PC-3 (cell line): ENCODE measurements at regions not wholly inside any gene's neighbourhood (a gene's known extent, or its start where the extent isn't known, plus 50 kb on each side); places are given as distances from the start of the nearest gene placed in this dataset.

Experiments
- CTCF ChIP-seq: fragments of 300-600 bp; sonication (generic); conservative IDR thresholded peaks from 2 replicates; pipeline ENCODE4 v1.5.1; 2017; ENCODE audit warnings: antibody characterized with exemption, low read depth, mild to moderate bottlenecking, low read length
- EZH2 ChIP-seq: fragments of 300-600 bp; sonication (generic); IDR thresholded peaks from one replicate; pipeline ENCODE4 v1.6.1; 2017; ENCODE audit warnings: antibody characterized with exemption, mild to moderate bottlenecking, low read length; ENCODE audit not compliant: unreplicated experiment

- TF ChIP-seq EZH2: no peak
- no peak for TF ChIP-seq CTCF
Observed at GRCh38 chr5:97979740-97980139, 793.7 kb upstream of the RGMB start.
